HG03095 (cell line): ENCODE measurements at regions not wholly inside any gene's neighbourhood (a gene's known extent, or its start where the extent isn't known, plus 50 kb on each side); places are given as distances from the start of the nearest gene placed in this dataset.
"Not testable (repeated sequence)": the region's sequence is repeated elsewhere in the genome, so short reads cannot be mapped to it uniquely, and the experiment has no call there.

Experiments
- ATAC-seq: cut with Tn5 transposase; IDR thresholded peaks from one replicate; pipeline ENCODE4 v1.9.1; 2021; ENCODE audit warnings: moderate library complexity; ENCODE audit not compliant: unreplicated experiment

GRCh38 chr10:117601716-117602115, 59.2 kb downstream of the EMX2 start:
- no peak for ATAC-seq

DNA sequence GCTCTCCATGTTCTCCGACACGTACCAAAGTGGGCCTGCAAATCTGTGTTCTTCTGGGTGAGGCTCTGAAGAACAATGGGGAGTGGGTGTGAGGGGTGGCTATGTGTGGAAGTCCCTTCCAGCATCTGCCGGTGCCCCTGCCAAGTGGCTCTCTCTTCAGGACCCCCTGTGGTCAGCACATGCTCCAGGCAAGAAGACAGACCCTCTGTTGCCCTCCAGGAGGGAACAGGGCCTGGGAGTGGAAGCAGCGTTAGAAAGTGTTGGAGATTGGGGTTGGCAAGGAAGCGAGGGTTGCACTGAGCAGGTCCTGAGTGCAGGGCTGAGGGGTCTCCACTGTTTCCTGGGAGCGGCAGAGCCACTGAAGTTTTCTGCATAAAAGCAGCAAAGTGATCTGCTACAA, 60.5 kb downstream of the EMX2 start:
- ATAC-seq = no peak

- no peak for ATAC-seq
These were observed 61.2 kb downstream of the EMX2 start for GRCh38 chr10:117603726-117604125.

DNA sequence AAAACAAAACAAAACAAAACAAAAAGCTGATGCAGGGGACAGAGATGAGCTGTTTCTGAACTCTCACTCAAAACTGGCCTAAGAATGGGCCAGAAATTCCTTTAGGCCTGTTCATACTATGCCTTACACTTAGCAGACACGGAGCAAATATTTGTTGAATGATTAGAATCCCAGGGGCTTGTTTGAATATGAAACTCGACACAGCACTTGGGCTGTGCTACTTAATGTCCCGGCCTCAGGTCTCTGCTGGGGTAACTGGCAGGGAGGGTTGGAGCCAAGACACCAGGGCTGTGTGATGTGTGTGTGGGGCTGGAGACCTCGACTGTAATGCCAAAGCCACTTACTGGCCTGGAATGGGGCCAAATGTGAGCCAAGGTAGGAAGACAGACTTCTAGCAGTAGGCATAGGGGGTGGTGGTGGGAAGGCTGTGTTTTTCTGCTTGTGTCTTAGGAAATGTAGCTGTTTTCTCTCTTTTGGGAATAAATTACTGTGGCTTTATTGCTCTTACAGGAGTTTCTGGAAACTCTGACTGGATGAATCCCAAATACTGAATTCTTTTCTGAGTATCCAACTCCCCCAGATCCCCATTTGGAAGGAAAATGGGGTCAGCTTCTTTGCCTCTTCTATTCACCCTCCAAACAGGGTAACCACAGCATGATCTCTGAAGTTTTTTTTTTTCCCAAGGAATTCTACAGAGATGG, 66.7 kb downstream of the EMX2 start:
- ATAC-seq = no peak

- ATAC-seq = no peak
These were observed 67.2 kb downstream of the EMX2 start for GRCh38 chr10:117609796-117610170.

DNA sequence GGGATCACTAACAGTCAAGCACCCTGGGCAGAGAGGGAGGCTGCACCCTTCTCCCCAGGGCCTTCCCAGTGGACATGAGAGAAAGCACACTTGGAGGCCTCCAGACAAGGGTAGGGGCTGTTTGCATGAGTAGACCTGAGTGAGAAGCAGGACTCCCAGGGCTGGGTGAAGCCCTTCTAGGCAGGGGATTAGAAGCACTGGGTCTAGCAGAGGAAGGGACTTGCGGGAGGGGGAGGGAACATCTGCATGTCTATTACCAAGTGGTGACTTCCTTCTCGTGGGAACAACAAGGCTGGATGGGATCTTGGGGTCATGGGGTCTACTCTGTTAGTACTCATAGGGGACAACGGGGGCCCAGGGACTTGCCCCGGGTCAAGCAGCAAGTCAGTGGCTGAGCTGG, 67.8 kb downstream of the EMX2 start:
- no peak for ATAC-seq

GRCh38 chr10:117612113-117612512, 69.6 kb downstream of the EMX2 start:
- no peak for ATAC-seq

GRCh38 chr10:117615649-117616048, 73.1 kb downstream of the EMX2 start:
- no peak for ATAC-seq

- ATAC-seq = no peak
These were observed 73.6 kb downstream of the EMX2 start for GRCh38 chr10:117616179-117616578.

GRCh38 chr10:117617086-117617485, 74.5 kb downstream of the EMX2 start:
- ATAC-seq = no peak

DNA sequence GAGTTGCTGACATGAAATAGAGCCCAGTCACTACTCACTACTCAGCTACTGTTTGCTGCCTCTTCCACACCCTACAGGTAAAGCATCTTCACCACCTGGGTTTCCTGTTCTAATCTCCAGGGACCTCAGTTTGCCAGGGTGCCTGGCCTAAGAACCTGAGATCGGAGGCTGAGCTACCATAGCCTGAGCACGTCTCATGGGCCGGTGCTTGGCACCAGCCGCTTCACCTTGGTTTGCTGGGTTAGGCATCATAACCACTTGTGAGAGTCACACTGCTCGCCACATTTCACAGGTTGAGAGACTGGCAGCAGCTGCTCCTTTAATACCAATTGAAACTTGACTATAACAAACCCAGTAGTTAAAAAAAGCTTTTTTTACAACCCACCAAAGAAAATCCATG, 75.1 kb downstream of the EMX2 start:
- ATAC-seq = no peak

GRCh38 chr10:117619223-117619622, 76.7 kb downstream of the EMX2 start:
- no peak for ATAC-seq

- ATAC-seq = no peak
These were observed 77.3 kb downstream of the EMX2 start for GRCh38 chr10:117619707-117620405.

DNA sequence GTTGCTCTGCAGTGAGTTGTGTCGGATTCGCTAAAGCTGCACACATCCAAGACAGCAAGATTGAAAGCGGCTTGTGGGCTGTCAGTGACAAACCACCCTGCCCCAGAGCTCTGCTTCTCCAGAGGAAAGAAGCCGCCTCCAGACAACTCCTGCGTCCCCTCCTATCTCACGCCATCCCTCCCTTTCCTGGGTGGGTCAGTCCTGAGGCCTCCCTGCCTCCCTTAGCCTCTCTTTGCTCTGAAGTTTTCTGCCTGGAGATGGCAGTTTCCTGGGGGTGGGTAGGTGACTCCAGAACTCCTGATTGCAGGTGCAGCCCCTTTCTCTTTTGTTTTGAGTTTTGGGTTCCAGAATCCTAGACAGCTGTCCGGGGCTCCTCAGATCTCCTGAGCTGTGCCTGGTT, 78.7 kb downstream of the EMX2 start:
- no peak for ATAC-seq

- no peak for ATAC-seq
These were observed 79.4 kb downstream of the EMX2 start for GRCh38 chr10:117621795-117622420.

DNA sequence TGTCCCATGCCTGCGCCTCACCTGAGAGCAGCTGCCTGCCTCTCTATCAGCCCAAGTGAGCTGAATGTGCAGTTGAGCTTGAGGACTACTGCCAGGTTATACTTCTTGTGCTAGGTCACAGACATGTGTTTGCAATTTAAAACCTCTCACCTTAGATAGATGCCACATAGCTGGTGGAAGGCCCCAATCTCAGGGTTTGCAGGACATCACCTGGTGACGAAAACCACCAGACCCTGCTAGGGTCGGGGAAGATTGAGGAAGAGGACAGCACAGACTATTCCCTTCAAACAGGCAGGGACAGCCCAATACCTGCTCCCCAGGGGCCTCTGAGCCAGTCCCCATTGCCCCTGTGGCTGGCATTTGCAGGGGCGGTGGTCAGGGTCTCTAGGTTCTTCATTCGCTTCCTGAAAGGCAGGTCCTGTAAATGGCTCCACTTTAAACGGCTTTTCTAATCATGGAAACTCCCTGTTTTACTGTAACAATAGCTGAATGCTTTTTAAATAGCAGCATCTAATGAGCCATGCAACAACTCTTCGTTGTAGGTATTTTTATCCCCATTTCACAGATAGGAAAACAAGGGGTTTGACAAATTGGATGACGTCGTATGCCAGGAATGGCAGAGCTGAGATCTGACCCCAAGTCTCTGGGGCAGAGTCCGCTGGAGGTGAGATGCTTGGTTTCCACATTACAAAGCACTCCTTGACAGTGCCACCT, 80.1 kb downstream of the EMX2 start:
- ATAC-seq = no peak

- ATAC-seq = no peak
These were observed 83.7 kb downstream of the EMX2 start for GRCh38 chr10:117626228-117626627.

- no peak for ATAC-seq
These were observed 85.0 kb downstream of the EMX2 start for GRCh38 chr10:117627561-117627960.

DNA sequence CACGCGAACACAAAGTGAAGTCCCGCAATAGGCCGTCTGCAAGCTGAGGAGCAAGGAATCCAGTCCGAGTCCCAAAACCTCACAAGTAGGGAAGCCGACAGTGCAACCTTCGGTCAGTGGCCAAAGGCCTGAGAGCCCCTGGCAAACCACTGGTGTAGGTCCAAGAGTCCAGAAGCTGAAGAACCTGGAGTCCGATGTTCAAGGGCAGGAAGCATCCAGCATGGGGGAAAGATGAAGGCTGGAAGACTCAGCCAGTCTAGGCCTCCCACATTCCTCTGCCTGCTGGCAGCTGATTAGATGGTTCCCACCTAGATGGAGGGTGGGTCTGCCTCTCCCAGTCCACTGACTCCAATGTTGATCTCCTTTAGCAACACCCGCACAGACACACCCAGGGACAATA, 87.2 kb downstream of the EMX2 start:
- not testable (repeated sequence) for ATAC-seq

GRCh38 chr10:117631276-117632145, 89.0 kb downstream of the EMX2 start:
- ATAC-seq = no peak

DNA sequence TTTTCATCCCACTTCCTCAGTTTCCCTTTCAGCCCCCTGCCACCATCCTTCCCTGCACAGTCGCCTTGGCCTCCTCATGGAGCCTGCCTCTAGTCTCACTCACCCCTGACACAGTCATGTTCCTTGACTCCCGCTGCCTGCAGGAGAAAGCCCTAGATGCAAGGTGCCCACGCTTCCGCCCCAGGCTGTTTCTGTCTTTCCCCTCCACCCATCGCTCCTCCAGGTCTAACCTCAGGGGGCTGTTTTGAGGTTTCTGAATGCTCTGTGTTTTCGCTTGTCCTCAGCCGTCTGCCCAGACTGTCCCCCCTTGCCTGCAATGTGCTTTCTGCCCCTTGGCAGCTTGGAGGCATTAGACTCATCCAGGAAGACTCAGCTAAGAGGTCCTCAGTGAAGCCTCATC, 89.9 kb downstream of the EMX2 start:
- ATAC-seq = no peak
